Stimulated activated CD4-positive, alpha-beta T cell treated with anti-CD3 and anti-CD28 coated beads, Interleukin-2, amount 100 ng/mL, for 48 hours (primary cell): ENCODE measurements at regions not wholly inside any gene's neighbourhood (a gene's known extent, or its start where the extent isn't known, plus 50 kb on each side); places are given as distances from the start of the nearest gene placed in this dataset.

Source experiments
- DNase-seq, 2 donors: peaks; one replicate each; pipeline ENCODE4 v3.0.0-alpha.2; 2020

- no peak for DNase-seq
Measured at GRCh38 chr22:49564666-49565515, 262.8 kb downstream of the BRD1 start.

DNA sequence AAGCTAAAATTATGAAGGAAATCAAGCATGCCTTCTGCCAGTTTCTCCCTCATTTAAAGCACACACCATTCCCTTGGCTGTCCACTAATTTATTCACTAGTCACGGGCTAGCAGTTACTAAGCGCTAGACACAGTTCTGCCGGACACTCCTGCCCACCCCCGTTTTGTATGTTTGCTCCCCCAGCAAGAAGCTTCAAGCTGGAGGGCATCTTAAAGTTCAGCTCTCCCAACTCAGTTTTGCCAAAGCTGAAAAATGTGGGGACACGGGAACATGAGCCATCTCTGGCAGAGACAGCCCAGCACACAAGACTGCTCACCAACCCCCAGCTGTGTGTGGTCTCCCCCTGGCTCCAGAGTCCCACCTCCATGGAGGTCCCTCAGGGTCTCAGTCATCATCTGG, 263.6 kb downstream of the BRD1 start:
- no peak for DNase-seq

DNA sequence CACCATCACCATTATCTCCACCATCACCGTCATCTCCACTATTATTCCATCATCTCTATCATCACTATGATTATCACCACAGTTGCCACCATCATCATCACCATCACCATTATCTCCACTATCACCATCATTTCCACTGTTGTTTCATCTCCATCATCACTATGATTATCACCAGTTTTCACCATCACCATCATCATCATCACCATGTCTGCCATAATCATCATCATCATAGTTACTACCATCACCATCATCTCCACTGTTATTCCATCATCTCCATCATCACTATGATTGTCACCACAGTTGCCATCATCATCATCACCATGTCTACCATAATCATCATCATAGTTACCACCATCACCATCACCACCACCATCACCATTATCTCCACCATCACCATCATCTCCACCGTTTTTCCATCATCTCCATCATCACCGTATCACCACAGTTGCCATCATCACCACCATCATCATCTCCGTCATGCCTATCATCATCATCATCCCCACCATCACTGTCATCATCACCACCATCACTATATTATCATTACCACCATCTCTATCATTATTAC, 264.9 kb downstream of the BRD1 start:
- no peak for DNase-seq

GRCh38 chr22:49561976-49562375, 265.7 kb downstream of the BRD1 start:
- DNase-seq: no peak

GRCh38 chr22:49561338-49561737, 266.3 kb downstream of the BRD1 start:
- no peak for DNase-seq

- no peak for DNase-seq
Measured at GRCh38 chr22:49555526-49555925, 272.1 kb downstream of the BRD1 start.

GRCh38 chr22:49554741-49555140, 272.9 kb downstream of the BRD1 start:
- no peak for DNase-seq

DNA sequence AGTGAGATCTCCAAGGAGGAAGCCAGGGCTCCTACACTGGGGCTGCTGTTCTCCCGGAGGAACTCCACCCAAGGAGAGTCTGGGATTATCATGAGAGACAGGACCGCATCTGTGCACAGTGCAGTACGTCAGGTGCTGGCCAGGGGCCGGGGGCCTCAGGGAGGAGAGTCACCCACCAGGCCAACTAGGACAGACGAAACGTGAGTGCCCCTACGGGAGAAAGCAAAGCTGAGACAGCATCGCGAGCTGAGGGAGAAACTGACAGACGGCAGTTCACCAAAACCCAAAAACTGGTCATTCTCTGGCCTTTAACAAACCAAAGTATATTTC, 273.4 kb downstream of the BRD1 start:
- DNase-seq: no peak

GRCh38 chr22:49553518-49554295, 274.0 kb downstream of the BRD1 start:
- DNase-seq: no peak

- no peak for DNase-seq
Measured at GRCh38 chr22:49553076-49553475, 274.6 kb downstream of the BRD1 start.

DNA sequence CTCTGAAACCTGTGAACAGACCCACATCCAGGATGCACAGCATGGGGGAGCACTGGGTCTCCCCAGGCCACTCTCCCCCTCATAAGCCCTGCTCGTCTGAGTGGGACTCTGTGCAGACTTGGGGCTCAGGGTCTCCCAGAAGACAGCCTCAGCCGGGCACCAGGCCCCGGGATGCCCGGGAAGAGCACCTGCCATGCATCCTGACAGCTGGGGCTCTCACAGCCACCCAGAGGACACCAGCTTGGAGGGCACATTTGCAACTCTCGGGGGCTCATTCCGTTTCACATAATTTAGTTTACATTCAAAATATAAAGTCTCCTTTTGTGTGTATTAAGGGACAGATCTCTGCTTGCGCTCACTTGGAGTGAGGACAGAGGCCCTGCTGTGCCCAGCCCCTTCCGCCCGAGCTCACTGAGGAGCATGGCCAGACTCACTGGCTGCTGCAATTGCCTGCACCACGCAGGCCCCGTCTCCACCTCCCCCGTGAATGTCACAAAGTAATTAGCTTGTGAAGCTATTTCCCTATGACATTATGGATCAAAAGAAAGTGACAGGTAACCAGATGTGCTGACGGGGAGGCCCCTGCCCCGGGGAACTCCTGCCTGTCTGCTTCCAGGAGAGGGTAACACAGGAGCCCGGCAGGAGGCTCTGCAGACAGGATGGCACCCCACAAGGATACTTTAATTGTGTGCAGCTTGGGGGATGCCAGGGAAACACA, 275.6 kb downstream of the BRD1 start:
- DNase-seq: no peak

DNA sequence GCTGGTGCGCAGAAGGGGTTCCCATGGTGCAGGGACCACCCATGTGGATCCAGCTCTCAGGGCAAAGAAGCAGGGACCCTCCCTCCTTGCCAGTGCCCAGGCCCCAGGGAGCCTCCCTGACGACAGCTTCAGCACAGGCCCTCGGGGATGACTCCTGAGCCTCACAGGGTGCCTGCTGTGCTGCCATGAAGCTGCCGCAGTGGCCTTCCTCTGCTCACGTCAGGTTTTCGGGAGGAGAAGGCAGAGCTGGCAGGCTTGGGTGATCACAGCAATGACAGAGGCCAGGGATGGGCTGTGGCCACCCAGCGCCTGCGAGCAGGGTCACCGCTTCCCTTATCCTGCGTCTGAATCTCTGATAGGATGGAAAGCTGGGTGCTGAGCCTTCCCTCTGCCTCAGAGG, 276.2 kb downstream of the BRD1 start:
- no peak for DNase-seq

DNA sequence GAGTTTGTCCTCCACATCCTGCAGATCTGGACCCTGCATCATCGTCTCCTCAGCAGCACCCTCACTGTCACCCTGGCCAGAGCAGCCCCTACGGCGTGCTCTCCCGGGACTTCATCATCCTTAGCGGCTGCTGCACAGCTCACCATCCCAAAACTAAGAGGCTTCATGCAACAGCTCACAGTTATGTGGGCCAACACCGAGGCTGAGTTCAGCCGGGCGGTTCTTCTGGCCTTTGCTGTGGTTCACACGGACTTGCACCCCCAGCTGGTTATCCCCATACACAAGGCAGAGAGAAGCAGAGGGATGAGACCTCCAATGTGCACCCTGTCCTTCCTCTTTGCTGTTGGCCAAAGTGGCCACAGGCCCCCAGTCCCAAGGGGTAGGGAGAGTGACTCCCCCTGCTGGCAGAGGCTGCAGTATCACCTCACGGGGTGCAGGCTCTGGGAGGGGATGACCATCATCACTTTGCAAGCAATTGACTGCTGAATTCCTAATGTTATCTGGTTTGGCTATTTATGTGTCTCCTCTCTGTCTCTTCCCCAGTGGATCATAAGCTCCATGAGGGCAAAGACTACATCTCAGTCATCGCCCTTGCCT, 276.8 kb downstream of the BRD1 start:
- no peak for DNase-seq

DNA sequence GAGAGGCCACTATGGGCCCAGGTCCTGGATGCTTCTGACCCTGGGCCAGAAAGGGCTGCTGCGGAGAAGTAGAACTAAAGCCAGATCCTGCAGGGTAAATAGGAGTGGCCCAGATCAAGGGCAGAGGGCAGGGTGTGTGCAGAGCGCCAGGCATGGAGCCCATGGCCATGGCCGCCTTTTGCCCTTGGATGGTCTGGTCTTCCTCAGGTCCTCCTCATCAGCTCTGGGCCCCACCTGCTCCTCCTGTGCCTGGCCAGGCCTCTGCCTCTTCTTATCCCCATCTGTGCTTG, 277.6 kb downstream of the BRD1 start:
- no peak for DNase-seq

- DNase-seq: no peak
Measured at GRCh38 chr22:49549256-49550140, 278.2 kb downstream of the BRD1 start.

GRCh38 chr22:49548356-49549202, 279.1 kb downstream of the BRD1 start:
- DNase-seq: no peak

GRCh38 chr22:49547751-49548239, 279.9 kb downstream of the BRD1 start:
- DNase-seq: no peak

DNA sequence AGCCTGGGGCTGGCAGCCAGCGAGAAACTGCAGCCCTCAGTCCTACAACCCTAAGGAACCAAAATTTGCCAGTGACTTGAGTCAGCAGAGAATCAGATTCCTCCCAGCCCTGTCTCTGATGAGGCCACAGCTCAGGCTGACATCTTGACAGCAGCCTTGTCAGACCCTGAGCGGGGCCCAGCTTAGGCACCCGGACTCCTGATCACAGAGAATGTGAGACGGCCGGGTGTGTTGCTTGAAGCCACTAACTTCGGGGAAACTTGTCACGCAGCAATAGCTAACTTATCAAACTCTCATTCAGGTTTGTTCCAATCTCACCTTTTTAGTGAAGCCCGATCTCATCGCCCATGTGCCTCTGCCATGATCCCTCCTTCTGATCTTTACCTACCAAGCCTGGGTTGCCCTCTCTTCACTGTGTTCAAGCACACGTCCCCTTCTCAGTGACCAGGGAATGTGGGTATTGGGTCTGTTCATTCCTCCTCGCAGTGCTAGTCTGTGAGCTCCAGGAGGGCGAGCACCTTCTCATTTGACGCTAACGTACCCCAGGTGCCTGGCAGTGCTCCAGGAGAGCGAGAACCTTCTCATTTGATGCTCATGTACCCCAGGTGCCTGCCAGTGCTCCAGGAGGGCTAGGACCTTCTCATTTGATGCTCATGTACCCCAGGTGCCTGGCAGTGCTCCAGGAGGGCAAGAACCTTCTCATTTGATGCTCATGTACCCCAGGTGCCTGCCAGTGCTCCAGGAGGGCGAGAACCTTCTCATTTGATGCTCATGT, 280.7 kb downstream of the BRD1 start:
- DNase-seq: no peak

- DNase-seq: no peak
Measured at GRCh38 chr22:49545606-49546005, 282.1 kb downstream of the BRD1 start.

DNA sequence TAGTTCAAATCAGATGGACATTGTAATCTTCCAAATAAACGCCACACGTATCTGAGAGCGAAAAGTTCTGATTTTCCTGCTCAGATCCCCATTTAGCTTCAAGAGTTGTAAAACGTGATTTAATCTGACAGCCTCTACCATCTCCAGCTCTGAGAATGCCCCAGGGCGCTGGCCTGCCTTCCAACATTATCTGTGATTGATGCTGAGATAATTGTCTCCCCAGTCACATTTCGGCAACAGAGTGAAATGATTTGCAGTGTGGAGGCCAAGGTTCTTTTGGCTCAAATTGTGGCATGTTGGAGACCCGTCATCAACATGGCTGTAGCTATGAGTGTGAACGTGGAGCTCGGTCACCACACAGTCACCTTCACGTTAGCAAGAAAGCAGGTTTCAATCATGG, 283.4 kb downstream of the BRD1 start:
- DNase-seq: no peak
